WTC11 (cell line): ENCODE measurements at regions not wholly inside any gene's neighbourhood (a gene's known extent, or its start where the extent isn't known, plus 50 kb on each side); places are given as distances from the start of the nearest gene placed in this dataset.

Experiments used
- ATAC-seq: fragments of 200-7000 bp; cut with Tn5 transposase; 2 replicates; pipeline ENCODE4 v1.10.0; 2021; ENCODE audit warnings: mild to moderate bottlenecking, moderate library complexity
- CTCF ChIA-PET: fragments of 300-600 bp; sonication (Branson Sonifier 250); formaldehyde crosslinking; loops from one replicate; lab custom pipeline; 2021; ENCODE audit warnings: antibody characterized with exemption; lab: Charles Lee
- POLR2A ChIA-PET: fragments of 350-600 bp; sonication (Branson Sonifier 250); formaldehyde crosslinking; loops from one replicate; lab custom pipeline; 2021; ENCODE audit warnings: antibody characterized with exemption; lab: Charles Lee
- DNase-seq: peaks from one replicate; pipeline ENCODE4 v3.0.0; 2021; ENCODE audit warnings: low spot score
- H3K27ac Mint-ChIP-seq: 2 replicates; pipeline ENCODE4 v1.8.0; 2021; ENCODE audit warnings: mixed read lengths
- H3K27me3 Mint-ChIP-seq: 2 replicates; pipeline ENCODE4 v1.8.0; 2021; ENCODE audit warnings: low read depth, mild to moderate bottlenecking, moderate library complexity, mixed read lengths
- H3K36me3 Mint-ChIP-seq: 2 replicates; pipeline ENCODE4 v1.8.0; 2021; ENCODE audit warnings: mixed read lengths
- H3K4me1 Mint-ChIP-seq: 2 replicates; pipeline ENCODE4 v1.8.0; 2022; ENCODE audit warnings: mixed read lengths
- H3K4me3 Mint-ChIP-seq: 2 replicates; pipeline ENCODE4 v1.8.0; 2021; ENCODE audit warnings: mild to moderate bottlenecking, moderate library complexity, mixed read lengths
- H3K9me3 Mint-ChIP-seq: 2 replicates; pipeline ENCODE4 v1.8.0; 2021; ENCODE audit warnings: mixed read lengths
- AFF4 ChIP-seq: sonication (generic); formaldehyde crosslinking; IDR thresholded peaks from 2 replicates; pipeline ENCODE4 v1.8.1; 2023; ENCODE audit warnings: mild to moderate bottlenecking, missing genetic modification reagents, borderline replicate concordance
- ATF1 ChIP-seq: sonication (generic); formaldehyde crosslinking; IDR thresholded peaks from 2 replicates; pipeline ENCODE4 v1.8.1; 2023; ENCODE audit warnings: mild to moderate bottlenecking, moderate library complexity, missing genetic modification reagents
- ATF6 ChIP-seq: sonication (generic); formaldehyde crosslinking; IDR thresholded peaks from 2 replicates; pipeline ENCODE4 v1.8.1; 2023; ENCODE audit warnings: mild to moderate bottlenecking, missing genetic modification reagents
- FOXJ3 ChIP-seq: sonication (generic); formaldehyde crosslinking; IDR thresholded peaks from 2 replicates; pipeline ENCODE4 v1.9.0; 2021; ENCODE audit warnings: missing genetic modification reagents, mild to moderate bottlenecking, borderline replicate concordance
- HMGXB4 ChIP-seq: sonication (generic); formaldehyde crosslinking; IDR thresholded peaks from 2 replicates; pipeline ENCODE4 v1.8.1; 2023; ENCODE audit warnings: mild to moderate bottlenecking, moderate library complexity, missing genetic modification reagents
- MYBL2 ChIP-seq: sonication (generic); formaldehyde crosslinking; IDR thresholded peaks from 2 replicates; pipeline ENCODE4 v1.8.1; 2023; ENCODE audit warnings: mild to moderate bottlenecking, moderate library complexity, missing genetic modification reagents
- SMAD4 ChIP-seq: sonication (generic); formaldehyde crosslinking; IDR thresholded peaks from 2 replicates; pipeline ENCODE4 v1.8.0; 2022; ENCODE audit warnings: mild to moderate bottlenecking, missing genetic modification reagents
- STAT6 ChIP-seq: sonication (generic); formaldehyde crosslinking; conservative IDR thresholded peaks from 2 replicates; pipeline ENCODE4 v1.8.1; 2023; ENCODE audit warnings: mild to moderate bottlenecking, low read depth, missing genetic modification reagents, moderate library complexity
- USF2 ChIP-seq: sonication (generic); formaldehyde crosslinking; IDR thresholded peaks from 2 replicates; pipeline ENCODE4 v1.8.1; 2023; ENCODE audit warnings: mild to moderate bottlenecking, missing genetic modification reagents, moderate library complexity
- ZNF121 ChIP-seq: sonication (generic); formaldehyde crosslinking; IDR thresholded peaks from 2 replicates; pipeline ENCODE4 v1.8.0; 2023; ENCODE audit warnings: missing genetic modification reagents
- ZNF138 ChIP-seq: sonication (generic); formaldehyde crosslinking; conservative IDR thresholded peaks from 2 replicates; pipeline ENCODE4 v1.8.1; 2022; ENCODE audit warnings: mild to moderate bottlenecking, moderate library complexity, missing genetic modification reagents
- ZNF281 ChIP-seq: sonication (generic); formaldehyde crosslinking; IDR thresholded peaks from 2 replicates; pipeline ENCODE4 v1.8.0; 2023; ENCODE audit warnings: mild to moderate bottlenecking, missing genetic modification reagents
- ZNF512 ChIP-seq: sonication (generic); formaldehyde crosslinking; IDR thresholded peaks from 2 replicates; pipeline ENCODE4 v1.8.1; 2022; ENCODE audit warnings: missing genetic modification reagents, borderline replicate concordance
- ZNF532 ChIP-seq: fragments of 250-450 bp; sonication (Bioruptor Pico); IDR thresholded peaks from 2 replicates; pipeline ENCODE4 v1.9.0; 2021; ENCODE audit warnings: mild to moderate bottlenecking, borderline replicate concordance

- TF ChIP-seq AFF4 (no peak), ZNF138 (no peak), MYBL2 (CRISPR knock-in tag) (no peak), USF2 (CRISPR knock-in tag) (no peak), FOXJ3 (CRISPR knock-in tag) (no peak), ATF6 (CRISPR knock-in tag) (no peak)
Measured at GRCh38 chr12:93231938-93232337, 145.8 kb upstream of the NUDT4 start (continued).

GRCh38 chr12:93234641-93235040 is 143.1 kb upstream of the NUDT4 start:
- Mint-ChIP-seq H3K9me3 (peaks cover 25% of the 10 kb centered on the region), H3K27me3 (peaks cover 3% of the 10 kb centered on the region; the same call in 1 of the 2 replicates), H3K4me1 (peaks cover 10% of the 10 kb centered on the region), H3K4me3 (no peak overlapping the region), H3K36me3 (peaks cover 20% of the 10 kb centered on the region), H3K27ac (no peak overlapping the region)
- CTCF ChIA-PET, result no interaction called here
- ATAC-seq (no peak), DNase-seq (no peak)
- TF ChIP-seq ZNF512 (CRISPR knock-in tag) (no peak), ATF1 (CRISPR knock-in tag) (no peak), ZNF532 (CRISPR knock-in tag) (no peak), ZNF281 (CRISPR knock-in tag) (no peak), SMAD4 (CRISPR knock-in tag) (no peak), ZNF121 (CRISPR knock-in tag) (no peak), HMGXB4 (CRISPR knock-in tag) (no peak), STAT6 (CRISPR knock-in tag) (no peak)
- POLR2A ChIA-PET, result no interaction called here
